ENCODE measurements at regions not wholly inside any gene's neighbourhood (a gene's known extent, or its start where the extent isn't known, plus 50 kb on each side); places are given as distances from the start of the nearest gene placed in this dataset.

DNA sequence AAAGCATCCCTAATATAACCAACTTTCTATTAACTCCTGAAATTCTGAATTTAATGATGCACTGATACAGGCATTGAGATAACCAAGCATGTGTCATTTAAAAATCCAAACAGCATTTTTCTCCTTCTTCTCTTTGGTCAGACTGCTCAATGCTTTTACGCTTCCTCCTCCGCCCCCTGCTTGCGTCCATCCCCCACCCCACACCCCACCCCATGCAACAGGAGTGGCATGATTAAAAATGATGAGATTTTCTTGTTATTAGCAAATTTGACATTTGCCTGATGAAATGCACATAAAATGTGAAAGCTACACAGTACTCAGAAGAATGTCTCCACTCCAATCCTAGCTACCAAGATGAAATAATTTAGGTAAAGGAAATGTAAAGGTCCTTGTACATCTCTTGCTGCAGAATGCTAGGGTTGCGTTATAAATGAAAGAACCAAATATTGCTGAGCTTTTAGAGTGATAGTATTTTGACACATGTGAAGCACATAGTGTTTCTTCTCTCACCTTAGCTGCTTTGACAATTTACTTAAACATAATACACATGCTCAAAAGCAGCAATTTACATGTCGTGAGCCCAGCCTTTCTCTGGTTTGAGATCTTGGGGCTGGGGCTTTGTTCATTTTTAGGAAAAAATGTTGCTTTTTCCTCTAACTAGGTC is 263.8 kb downstream of the MEIS1 start:
- TF ChIP-seq, protein P1, sequence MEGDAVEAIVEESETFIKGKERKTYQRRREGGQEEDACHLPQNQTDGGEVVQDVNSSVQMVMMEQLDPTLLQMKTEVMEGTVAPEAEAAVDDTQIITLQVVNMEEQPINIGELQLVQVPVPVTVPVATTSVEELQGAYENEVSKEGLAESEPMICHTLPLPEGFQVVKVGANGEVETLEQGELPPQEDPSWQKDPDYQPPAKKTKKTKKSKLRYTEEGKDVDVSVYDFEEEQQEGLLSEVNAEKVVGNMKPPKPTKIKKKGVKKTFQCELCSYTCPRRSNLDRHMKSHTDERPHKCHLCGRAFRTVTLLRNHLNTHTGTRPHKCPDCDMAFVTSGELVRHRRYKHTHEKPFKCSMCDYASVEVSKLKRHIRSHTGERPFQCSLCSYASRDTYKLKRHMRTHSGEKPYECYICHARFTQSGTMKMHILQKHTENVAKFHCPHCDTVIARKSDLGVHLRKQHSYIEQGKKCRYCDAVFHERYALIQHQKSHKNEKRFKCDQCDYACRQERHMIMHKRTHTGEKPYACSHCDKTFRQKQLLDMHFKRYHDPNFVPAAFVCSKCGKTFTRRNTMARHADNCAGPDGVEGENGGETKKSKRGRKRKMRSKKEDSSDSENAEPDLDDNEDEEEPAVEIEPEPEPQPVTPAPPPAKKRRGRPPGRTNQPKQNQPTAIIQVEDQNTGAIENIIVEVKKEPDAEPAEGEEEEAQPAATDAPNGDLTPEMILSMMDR (conservative IDR thresholded peaks at IDR 0.05; ENCODE audit: low read depth, low read length) = no peak
- TF ChIP-seq POLR2A (IDR thresholded peaks at IDR 0.05; ENCODE audit: low read depth, low read length) (no peak), SMC3 (IDR thresholded peaks at IDR 0.05; ENCODE audit: low read depth, low read length) (no peak), BHLHE40 (IDR thresholded peaks at IDR 0.05; ENCODE audit: low read depth, low read length) (no peak), RCOR1 (IDR thresholded peaks at IDR 0.05; ENCODE audit: insufficient replicate concordance, low read length) (no peak), RAD21 (IDR thresholded peaks at IDR 0.05; ENCODE audit: low read length) (no peak), MXI1 (IDR thresholded peaks at IDR 0.05; ENCODE audit: borderline replicate concordance, low read depth, low read length) (no peak), RFX5 (IDR thresholded peaks at IDR 0.05; ENCODE audit: low read depth, low read length) (no peak), NFE2L2 (IDR thresholded peaks at IDR 0.05; ENCODE audit: low read depth, low read length) (no peak)
- TF ChIP-seq, protein P2, sequence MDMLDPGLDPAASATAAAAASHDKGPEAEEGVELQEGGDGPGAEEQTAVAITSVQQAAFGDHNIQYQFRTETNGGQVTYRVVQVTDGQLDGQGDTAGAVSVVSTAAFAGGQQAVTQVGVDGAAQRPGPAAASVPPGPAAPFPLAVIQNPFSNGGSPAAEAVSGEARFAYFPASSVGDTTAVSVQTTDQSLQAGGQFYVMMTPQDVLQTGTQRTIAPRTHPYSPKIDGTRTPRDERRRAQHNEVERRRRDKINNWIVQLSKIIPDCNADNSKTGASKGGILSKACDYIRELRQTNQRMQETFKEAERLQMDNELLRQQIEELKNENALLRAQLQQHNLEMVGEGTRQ (IDR thresholded peaks at IDR 0.05; ENCODE audit: low read depth, low read length) = no peak

Data from IMR-90 (cell line).